HG03095 (cell line): ENCODE measurements at regions not wholly inside any gene's neighbourhood (a gene's known extent, or its start where the extent isn't known, plus 50 kb on each side); places are given as distances from the start of the nearest gene placed in this dataset.

Experiments used
- ATAC-seq: cut with Tn5 transposase; IDR thresholded peaks from one replicate; pipeline ENCODE4 v1.9.1; 2021; ENCODE audit warnings: moderate library complexity; ENCODE audit not compliant: unreplicated experiment

- no peak for ATAC-seq
Measured at GRCh38 chr13:30033681-30034457, 183.5 kb upstream of the UBL3 start.

- no peak for ATAC-seq
Measured at GRCh38 chr13:30032263-30032662, 181.8 kb upstream of the UBL3 start.

- no peak for ATAC-seq
Measured at GRCh38 chr13:30031488-30031887, 181.1 kb upstream of the UBL3 start.

GRCh38 chr13:30030141-30030750 lies 179.8 kb upstream of the UBL3 start:
- no peak for ATAC-seq

- ATAC-seq = no peak
Measured at GRCh38 chr13:30027569-30028455, 177.4 kb upstream of the UBL3 start.

GRCh38 chr13:30026909-30027308 lies 176.5 kb upstream of the UBL3 start:
- no peak for ATAC-seq

- no peak for ATAC-seq
Measured at GRCh38 chr13:30026093-30026492, 175.7 kb upstream of the UBL3 start.

- ATAC-seq = no peak
Measured at GRCh38 chr13:30025351-30025750, 174.9 kb upstream of the UBL3 start.

GRCh38 chr13:30024125-30024865 lies 173.9 kb upstream of the UBL3 start:
- no peak for ATAC-seq

- no peak for ATAC-seq
Measured at GRCh38 chr13:30023196-30023895, 172.9 kb upstream of the UBL3 start.

- no peak for ATAC-seq
Measured at GRCh38 chr13:30022796-30023195, 172.4 kb upstream of the UBL3 start.

- ATAC-seq = no peak
Measured at GRCh38 chr13:30022256-30022655, 171.8 kb upstream of the UBL3 start.

GRCh38 chr13:30021611-30022010 lies 171.2 kb upstream of the UBL3 start:
- ATAC-seq = no peak

- ATAC-seq = no peak
Measured at GRCh38 chr13:30020726-30021312, 170.4 kb upstream of the UBL3 start.

GRCh38 chr13:30019648-30020626 lies 169.5 kb upstream of the UBL3 start:
- no peak for ATAC-seq

GRCh38 chr13:30017880-30018279 lies 167.5 kb upstream of the UBL3 start:
- ATAC-seq = no peak

- ATAC-seq = no peak
Measured at GRCh38 chr13:30016398-30016797, 166.0 kb upstream of the UBL3 start.

- ATAC-seq = no peak
Measured at GRCh38 chr13:30009411-30009810, 159.0 kb upstream of the UBL3 start.

- no peak for ATAC-seq
Measured at GRCh38 chr13:30006246-30006645, 155.8 kb upstream of the UBL3 start.
